H1 (cell line): ENCODE measurements at regions not wholly inside any gene's neighbourhood (a gene's known extent, or its start where the extent isn't known, plus 50 kb on each side); places are given as distances from the start of the nearest gene placed in this dataset.

ENCODE experiments used
- CREB1 ChIP-seq: IDR thresholded peaks from 2 replicates; pipeline ENCODE4 v1.6.1; 2012; ENCODE audit warnings: inconsistent platforms
- EZH2 ChIP-seq: fragments of 200-600 bp; sonication (generic); IDR thresholded peaks from 2 replicates; pipeline ENCODE4 v1.7.1; 2012; ENCODE audit warnings: low read depth, mild to moderate bottlenecking, moderate library complexity, low read length, inconsistent platforms; ENCODE audit not compliant: severe bottlenecking
- FOSL1 ChIP-seq: IDR thresholded peaks from 2 replicates; pipeline ENCODE4 v1.6.1; 2011; ENCODE audit warnings: mild to moderate bottlenecking, low read depth, low read length, moderate library complexity; ENCODE audit not compliant: insufficient read depth
- KDM5A ChIP-seq: fragments of 200-600 bp; IDR thresholded peaks from 2 replicates; pipeline ENCODE4 v1.7.1; 2012; ENCODE audit warnings: mild to moderate bottlenecking, low read length, inconsistent platforms, mixed read lengths
- MAFK ChIP-seq: IDR thresholded peaks from 2 replicates; pipeline ENCODE4 v1.6.1; 2012; ENCODE audit warnings: low read depth, mild to moderate bottlenecking, improper control_type of control experiment, low read length
- MAX ChIP-seq: IDR thresholded peaks from 2 replicates; pipeline ENCODE4 v1.6.1; 2012; ENCODE audit warnings: inconsistent platforms
- NRF1 ChIP-seq: IDR thresholded peaks from 2 replicates; pipeline ENCODE4 v1.6.1; 2011; ENCODE audit warnings: mild to moderate bottlenecking, low read depth, low read length, improper control_type of control experiment
- POLR2A ChIP-seq, 2 experiments: IDR thresholded peaks; 1 replicate in 1 of 2; 2 replicates in 1 of 2; pipeline ENCODE4 v1.6.1; 2011; ENCODE audit warnings: low read depth in 2 of 2, low read length in 2 of 2, mild to moderate bottlenecking in 2 of 2; ENCODE audit errors: control extremely low read depth in 1 of 2
- POLR2AphosphoS5 ChIP-seq: IDR thresholded peaks from 2 replicates; pipeline ENCODE4 v1.6.1; 2011; ENCODE audit warnings: low read depth, low read length
- SP1 ChIP-seq: IDR thresholded peaks from 2 replicates; pipeline ENCODE4 v1.6.1; 2011; ENCODE audit warnings: low read depth, low read length
- SUZ12 ChIP-seq: fragments of 200-600 bp; sonication (generic); IDR thresholded peaks from 2 replicates; pipeline ENCODE4 v1.6.1; 2012; ENCODE audit warnings: mild to moderate bottlenecking, inconsistent platforms, low read length, moderate library complexity, mixed read lengths
- YY1 ChIP-seq: IDR thresholded peaks from 2 replicates; pipeline ENCODE4 v1.6.1; 2011; ENCODE audit warnings: low read depth, mild to moderate bottlenecking, low read length
- TF ChIP-seq, protein P1 (sequence below), 3 experiments: IDR thresholded peaks; 1 replicate in 2 of 3; 2 replicates in 1 of 3; pipeline versions ENCODE4 v1.5.1 to v1.6.1; 2011; ENCODE audit warnings: low read length in 3 of 3, mild to moderate bottlenecking in 3 of 3, inconsistent platforms in 2 of 3, low read depth in 1 of 3, moderate library complexity in 1 of 3; ENCODE audit not compliant: insufficient read depth in 1 of 3; ENCODE audit errors: control extremely low read depth in 1 of 3
- TF ChIP-seq, protein P2 (sequence below): IDR thresholded peaks from 2 replicates; pipeline ENCODE4 v1.6.1; 2011; ENCODE audit warnings: low read length, improper control_type of control experiment

GRCh38 chr7:1361756-1362125, 97.5 kb downstream of the MICALL2 start:
- TF ChIP-seq, protein P1, sequence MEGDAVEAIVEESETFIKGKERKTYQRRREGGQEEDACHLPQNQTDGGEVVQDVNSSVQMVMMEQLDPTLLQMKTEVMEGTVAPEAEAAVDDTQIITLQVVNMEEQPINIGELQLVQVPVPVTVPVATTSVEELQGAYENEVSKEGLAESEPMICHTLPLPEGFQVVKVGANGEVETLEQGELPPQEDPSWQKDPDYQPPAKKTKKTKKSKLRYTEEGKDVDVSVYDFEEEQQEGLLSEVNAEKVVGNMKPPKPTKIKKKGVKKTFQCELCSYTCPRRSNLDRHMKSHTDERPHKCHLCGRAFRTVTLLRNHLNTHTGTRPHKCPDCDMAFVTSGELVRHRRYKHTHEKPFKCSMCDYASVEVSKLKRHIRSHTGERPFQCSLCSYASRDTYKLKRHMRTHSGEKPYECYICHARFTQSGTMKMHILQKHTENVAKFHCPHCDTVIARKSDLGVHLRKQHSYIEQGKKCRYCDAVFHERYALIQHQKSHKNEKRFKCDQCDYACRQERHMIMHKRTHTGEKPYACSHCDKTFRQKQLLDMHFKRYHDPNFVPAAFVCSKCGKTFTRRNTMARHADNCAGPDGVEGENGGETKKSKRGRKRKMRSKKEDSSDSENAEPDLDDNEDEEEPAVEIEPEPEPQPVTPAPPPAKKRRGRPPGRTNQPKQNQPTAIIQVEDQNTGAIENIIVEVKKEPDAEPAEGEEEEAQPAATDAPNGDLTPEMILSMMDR (IDR thresholded peaks at IDR 0.05; ENCODE audit: control extremely low read depth in 1 of 3, insufficient read depth in 1 of 3, low read depth in 1 of 3, low read length in 3 of 3): no peak
- TF ChIP-seq FOSL1 (no peak), CREB1 (no peak), SP1 (no peak), YY1 (no peak), NRF1 (no peak), MAX (no peak), SUZ12 (no peak), MAFK (no peak), POLR2A (IDR thresholded peaks at IDR 0.05; ENCODE audit: control extremely low read depth in 1 of 2, low read depth in 2 of 2, low read length in 2 of 2) (no peak), POLR2AphosphoS5 (no peak), KDM5A (no peak), EZH2 (no peak)
- TF ChIP-seq, protein P2, sequence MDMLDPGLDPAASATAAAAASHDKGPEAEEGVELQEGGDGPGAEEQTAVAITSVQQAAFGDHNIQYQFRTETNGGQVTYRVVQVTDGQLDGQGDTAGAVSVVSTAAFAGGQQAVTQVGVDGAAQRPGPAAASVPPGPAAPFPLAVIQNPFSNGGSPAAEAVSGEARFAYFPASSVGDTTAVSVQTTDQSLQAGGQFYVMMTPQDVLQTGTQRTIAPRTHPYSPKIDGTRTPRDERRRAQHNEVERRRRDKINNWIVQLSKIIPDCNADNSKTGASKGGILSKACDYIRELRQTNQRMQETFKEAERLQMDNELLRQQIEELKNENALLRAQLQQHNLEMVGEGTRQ: no peak
